ENCODE measurements at regions not wholly inside any gene's neighbourhood (a gene's known extent, or its start where the extent isn't known, plus 50 kb on each side); places are given as distances from the start of the nearest gene placed in this dataset.

- Mint-ChIP-seq H3K4me3 (ENCODE audit: unreplicated experiment) (no peak overlapping the region), H3K27ac (ENCODE audit: unreplicated experiment) (no peak overlapping the region), H3K9me3 (ENCODE audit: unreplicated experiment) (no peaks in the 10 kb centered on the region), H3K36me3 (ENCODE audit: low read depth, unreplicated experiment) (no peaks in the 10 kb centered on the region), H3K4me1 (ENCODE audit: unreplicated experiment) (peaks cover 6% of the 10 kb centered on the region), H3K27me3 (ENCODE audit: unreplicated experiment) (peaks cover 2% of the 10 kb centered on the region)
- TF ChIP-seq CTCF (IDR thresholded peaks at IDR 0.05; ENCODE audit: unreplicated experiment): no peak
- DNase-seq (ENCODE audit: low spot score): no peak
Measured at GRCh38 chr6:90401933-90402830, 105.5 kb upstream of the BACH2 start.

GRCh38 chr6:90399970-90400369 lies 103.3 kb upstream of the BACH2 start:
- DNase-seq (ENCODE audit: low spot score): no peak
- Mint-ChIP-seq H3K4me3 (ENCODE audit: unreplicated experiment) (no peak overlapping the region), H3K27ac (ENCODE audit: unreplicated experiment) (no peak overlapping the region), H3K36me3 (ENCODE audit: low read depth, unreplicated experiment) (no peaks in the 10 kb centered on the region), H3K9me3 (ENCODE audit: unreplicated experiment) (no peaks in the 10 kb centered on the region), H3K27me3 (ENCODE audit: unreplicated experiment) (peaks cover 2% of the 10 kb centered on the region), H3K4me1 (ENCODE audit: unreplicated experiment) (peaks cover 6% of the 10 kb centered on the region)
- no peak for TF ChIP-seq CTCF (IDR thresholded peaks at IDR 0.05; ENCODE audit: unreplicated experiment)

- no peaks in the 10 kb centered on the region for H3K27me3 Mint-ChIP-seq (ENCODE audit: unreplicated experiment)
- TF ChIP-seq CTCF (IDR thresholded peaks at IDR 0.05; ENCODE audit: unreplicated experiment): no peak
- no peak overlapping the region for H3K27ac Mint-ChIP-seq (ENCODE audit: unreplicated experiment)
- no peaks in the 10 kb centered on the region for H3K9me3 Mint-ChIP-seq (ENCODE audit: unreplicated experiment)
- no peak overlapping the region for H3K4me3 Mint-ChIP-seq (ENCODE audit: unreplicated experiment)
- no peaks in the 10 kb centered on the region for H3K36me3 Mint-ChIP-seq (ENCODE audit: low read depth, unreplicated experiment)
- DNase-seq (ENCODE audit: low spot score): no peak
- H3K4me1 Mint-ChIP-seq (ENCODE audit: unreplicated experiment): no peaks in the 10 kb centered on the region
Measured at GRCh38 chr6:90397929-90398674, 101.5 kb upstream of the BACH2 start.

- no peak for DNase-seq (ENCODE audit: low spot score)
- H3K9me3 Mint-ChIP-seq (ENCODE audit: unreplicated experiment): no peaks in the 10 kb centered on the region
- no peak overlapping the region for H3K4me3 Mint-ChIP-seq (ENCODE audit: unreplicated experiment)
- no peak overlapping the region for H3K27ac Mint-ChIP-seq (ENCODE audit: unreplicated experiment)
- H3K27me3 Mint-ChIP-seq (ENCODE audit: unreplicated experiment): no peaks in the 10 kb centered on the region
- TF ChIP-seq CTCF (IDR thresholded peaks at IDR 0.05; ENCODE audit: unreplicated experiment): no peak
- no peaks in the 10 kb centered on the region for H3K4me1 Mint-ChIP-seq (ENCODE audit: unreplicated experiment)
- H3K36me3 Mint-ChIP-seq (ENCODE audit: low read depth, unreplicated experiment): no peaks in the 10 kb centered on the region
Measured at GRCh38 chr6:90397047-90397446, 100.4 kb upstream of the BACH2 start.
